ENCODE measurements at regions not wholly inside any gene's neighbourhood (a gene's known extent, or its start where the extent isn't known, plus 50 kb on each side); places are given as distances from the start of the nearest gene placed in this dataset.

- DNase-seq: no peak
- H3K36me3 ChIP-seq (ENCODE audit: low read depth): no peaks in the 10 kb centered on the region
- H3K9me3 ChIP-seq: no peaks in the 10 kb centered on the region
- H3K4me3 ChIP-seq: no peak overlapping the region
- intact Hi-C loops (cut with DNase I, micrococcal nuclease): no loop called here
- ATAC-seq: no peak
- TF ChIP-seq CTCF (IDR thresholded peaks at IDR 0.05): no peak
- no peaks in the 10 kb centered on the region for H3K4me1 ChIP-seq (ENCODE audit: low read depth)
Observed at GRCh38 chr12:108008163-108008905, 120.8 kb upstream of the WSCD2 start.

GRCh38 chr12:108009442-108010070 is 119.5 kb upstream of the WSCD2 start:
- Histone ChIP-seq H3K36me3 (ENCODE audit: low read depth) (no peaks in the 10 kb centered on the region), H3K4me3 (no peak overlapping the region), H3K4me1 (ENCODE audit: low read depth) (no peaks in the 10 kb centered on the region), H3K9me3 (no peaks in the 10 kb centered on the region)
- ATAC-seq: no peak
- no peak for DNase-seq
- TF ChIP-seq CTCF (IDR thresholded peaks at IDR 0.05): no peak
- intact Hi-C loops (cut with DNase I, micrococcal nuclease): no loop called here

- no peak for DNase-seq
- intact Hi-C loops (cut with DNase I, micrococcal nuclease): no loop called here
- Histone ChIP-seq H3K4me3 (no peak overlapping the region), H3K9me3 (no peaks in the 10 kb centered on the region), H3K4me1 (ENCODE audit: low read depth) (no peaks in the 10 kb centered on the region), H3K36me3 (ENCODE audit: low read depth) (no peaks in the 10 kb centered on the region)
- no peak for ATAC-seq
- no peak for TF ChIP-seq CTCF (IDR thresholded peaks at IDR 0.05)
Observed at GRCh38 chr12:108016022-108016564, 113.0 kb upstream of the WSCD2 start.

- H3K4me1 ChIP-seq (ENCODE audit: low read depth): no peaks in the 10 kb centered on the region
- no peak for TF ChIP-seq CTCF (IDR thresholded peaks at IDR 0.05)
- no peaks in the 10 kb centered on the region for H3K36me3 ChIP-seq (ENCODE audit: low read depth)
- DNase-seq: no peak
- H3K9me3 ChIP-seq: no peaks in the 10 kb centered on the region
- ATAC-seq: no peak
- no peak overlapping the region for H3K4me3 ChIP-seq
- intact Hi-C loops (cut with DNase I, micrococcal nuclease): no loop called here
Observed at GRCh38 chr12:108017472-108018057, 111.5 kb upstream of the WSCD2 start.

GRCh38 chr12:108019862-108020261 is 109.2 kb upstream of the WSCD2 start:
- Histone ChIP-seq H3K4me3 (no peak overlapping the region), H3K9me3 (no peaks in the 10 kb centered on the region), H3K4me1 (ENCODE audit: low read depth) (no peaks in the 10 kb centered on the region), H3K36me3 (ENCODE audit: low read depth) (no peaks in the 10 kb centered on the region)
- no peak for TF ChIP-seq CTCF (IDR thresholded peaks at IDR 0.05)
- DNase-seq: no peak
- no peak for ATAC-seq
- intact Hi-C loops (cut with DNase I, micrococcal nuclease): no loop called here
